Transverse colon (tissue), 4 donors: ENCODE measurements at regions not wholly inside any gene's neighbourhood (a gene's known extent, or its start where the extent isn't known, plus 50 kb on each side); places are given as distances from the start of the nearest gene placed in this dataset.

Experiments used
- EP300 ChIP-seq: sonication (generic); formaldehyde crosslinking; IDR thresholded peaks from one replicate; pipeline ENCODE4 v1.6.1; 2017; ENCODE audit warnings: antibody characterized with exemption, low read depth
- POLR2A ChIP-seq: fragments of 450-650 bp; IDR thresholded peaks from one replicate; pipeline ENCODE4 v1.6.1; 2016; ENCODE audit warnings: antibody characterized with exemption, mild to moderate bottlenecking, moderate library complexity
- POLR2AphosphoS5 ChIP-seq, 3 donors: sonication (generic); formaldehyde crosslinking; IDR thresholded peaks; one replicate each; pipeline ENCODE4 v1.6.1; 2016; ENCODE audit warnings: antibody characterized with exemption in 3 of 3
- TF ChIP-seq, protein P1 (sequence below), 5 experiments: fragments of 200-600 bp in 3 of 5; fragments of 450-650 bp in 2 of 5; sonication (generic) in 3 of 5; IDR thresholded peaks; 1 replicate in 2 of 5; 2 replicates in 3 of 5; pipeline ENCODE4 v1.5.1; 2016 to 2017; ENCODE audit warnings: antibody characterized with exemption in 5 of 5, inconsistent platforms in 3 of 5, mild to moderate bottlenecking in 2 of 5, moderate library complexity in 1 of 5

DNA sequence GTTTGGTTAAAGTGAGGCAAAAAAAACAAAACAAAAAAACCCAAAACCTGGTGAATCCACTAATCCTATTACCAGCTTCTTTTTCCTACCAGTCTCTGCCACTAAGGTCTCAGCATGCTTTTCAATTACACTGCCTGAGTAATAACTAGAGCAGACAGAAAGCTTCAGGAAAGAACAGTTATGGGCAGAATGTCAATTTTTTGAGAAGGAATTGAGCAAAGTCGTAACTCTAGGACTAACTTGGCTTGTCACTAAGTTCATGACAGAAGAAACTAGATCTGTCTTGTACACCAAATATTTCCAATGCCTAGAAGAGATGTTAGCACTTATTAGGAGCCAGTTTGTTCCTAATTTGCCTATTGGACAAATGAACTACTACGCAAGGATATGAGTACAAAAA lies 148.8 kb upstream of the CNOT2 start:
- TF ChIP-seq EP300: no peak
- no peak for TF ChIP-seq POLR2A
- TF ChIP-seq, protein P1, sequence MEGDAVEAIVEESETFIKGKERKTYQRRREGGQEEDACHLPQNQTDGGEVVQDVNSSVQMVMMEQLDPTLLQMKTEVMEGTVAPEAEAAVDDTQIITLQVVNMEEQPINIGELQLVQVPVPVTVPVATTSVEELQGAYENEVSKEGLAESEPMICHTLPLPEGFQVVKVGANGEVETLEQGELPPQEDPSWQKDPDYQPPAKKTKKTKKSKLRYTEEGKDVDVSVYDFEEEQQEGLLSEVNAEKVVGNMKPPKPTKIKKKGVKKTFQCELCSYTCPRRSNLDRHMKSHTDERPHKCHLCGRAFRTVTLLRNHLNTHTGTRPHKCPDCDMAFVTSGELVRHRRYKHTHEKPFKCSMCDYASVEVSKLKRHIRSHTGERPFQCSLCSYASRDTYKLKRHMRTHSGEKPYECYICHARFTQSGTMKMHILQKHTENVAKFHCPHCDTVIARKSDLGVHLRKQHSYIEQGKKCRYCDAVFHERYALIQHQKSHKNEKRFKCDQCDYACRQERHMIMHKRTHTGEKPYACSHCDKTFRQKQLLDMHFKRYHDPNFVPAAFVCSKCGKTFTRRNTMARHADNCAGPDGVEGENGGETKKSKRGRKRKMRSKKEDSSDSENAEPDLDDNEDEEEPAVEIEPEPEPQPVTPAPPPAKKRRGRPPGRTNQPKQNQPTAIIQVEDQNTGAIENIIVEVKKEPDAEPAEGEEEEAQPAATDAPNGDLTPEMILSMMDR (IDR thresholded peaks at IDR 0.05): no peak
- TF ChIP-seq POLR2AphosphoS5 (IDR thresholded peaks at IDR 0.05): no peak
